SK-N-MC (cell line): ENCODE measurements at regions not wholly inside any gene's neighbourhood (a gene's known extent, or its start where the extent isn't known, plus 50 kb on each side); places are given as distances from the start of the nearest gene placed in this dataset.

ENCODE experiments used
- EZH2 ChIP-seq: fragments of 200-600 bp; sonication (generic); IDR thresholded peaks from one replicate; pipeline ENCODE4 v1.6.1; 2017; ENCODE audit warnings: antibody characterized with exemption
- FOXP2 ChIP-seq: optimal IDR thresholded peaks from 2 replicates; pipeline ENCODE3; 2011; ENCODE audit warnings: mild to moderate bottlenecking, moderate library complexity; ENCODE audit not compliant: insufficient read depth; ENCODE audit errors: extremely low read length, control extremely low read depth
- POLR2AphosphoS5 ChIP-seq: IDR thresholded peaks from 2 replicates; pipeline ENCODE4 v1.6.1; 2012; ENCODE audit warnings: mild to moderate bottlenecking, low read depth, low read length, borderline replicate concordance

- TF ChIP-seq POLR2AphosphoS5 (no peak), EZH2 (no peak), FOXP2 (no peak)
These were observed 88.7 kb upstream of the TMEFF2 start for GRCh38 chr2:192283450-192283849.
